ENCODE measurements at regions not wholly inside any gene's neighbourhood (a gene's known extent, or its start where the extent isn't known, plus 50 kb on each side); places are given as distances from the start of the nearest gene placed in this dataset.

- TF ChIP-seq, protein P1, sequence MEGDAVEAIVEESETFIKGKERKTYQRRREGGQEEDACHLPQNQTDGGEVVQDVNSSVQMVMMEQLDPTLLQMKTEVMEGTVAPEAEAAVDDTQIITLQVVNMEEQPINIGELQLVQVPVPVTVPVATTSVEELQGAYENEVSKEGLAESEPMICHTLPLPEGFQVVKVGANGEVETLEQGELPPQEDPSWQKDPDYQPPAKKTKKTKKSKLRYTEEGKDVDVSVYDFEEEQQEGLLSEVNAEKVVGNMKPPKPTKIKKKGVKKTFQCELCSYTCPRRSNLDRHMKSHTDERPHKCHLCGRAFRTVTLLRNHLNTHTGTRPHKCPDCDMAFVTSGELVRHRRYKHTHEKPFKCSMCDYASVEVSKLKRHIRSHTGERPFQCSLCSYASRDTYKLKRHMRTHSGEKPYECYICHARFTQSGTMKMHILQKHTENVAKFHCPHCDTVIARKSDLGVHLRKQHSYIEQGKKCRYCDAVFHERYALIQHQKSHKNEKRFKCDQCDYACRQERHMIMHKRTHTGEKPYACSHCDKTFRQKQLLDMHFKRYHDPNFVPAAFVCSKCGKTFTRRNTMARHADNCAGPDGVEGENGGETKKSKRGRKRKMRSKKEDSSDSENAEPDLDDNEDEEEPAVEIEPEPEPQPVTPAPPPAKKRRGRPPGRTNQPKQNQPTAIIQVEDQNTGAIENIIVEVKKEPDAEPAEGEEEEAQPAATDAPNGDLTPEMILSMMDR (IDR thresholded peaks at IDR 0.05; ENCODE audit: low read depth, low read length, missing control alignments), result no peak
- in situ Hi-C loops (cut with HindIII; ENCODE audit: low sequenced_read_pairs), result no loop called here
- no peak overlapping the region for H3K4me3 ChIP-seq (ENCODE audit: low read depth, low read length)
- no peak for DNase-seq (ENCODE audit: low read depth)
Observed at GRCh38 chr16:54996186-54996585, 65.5 kb downstream of the IRX5 start.

- in situ Hi-C loops (cut with HindIII; ENCODE audit: low sequenced_read_pairs), result no loop called here
- no peak overlapping the region for H3K4me3 ChIP-seq (ENCODE audit: low read depth, low read length)
- no peak for DNase-seq (ENCODE audit: low read depth)
- TF ChIP-seq, protein P1 (IDR thresholded peaks at IDR 0.05; ENCODE audit: low read depth, low read length, missing control alignments), result no peak
Observed at GRCh38 chr16:54998834-54999233, 68.2 kb downstream of the IRX5 start.

DNA sequence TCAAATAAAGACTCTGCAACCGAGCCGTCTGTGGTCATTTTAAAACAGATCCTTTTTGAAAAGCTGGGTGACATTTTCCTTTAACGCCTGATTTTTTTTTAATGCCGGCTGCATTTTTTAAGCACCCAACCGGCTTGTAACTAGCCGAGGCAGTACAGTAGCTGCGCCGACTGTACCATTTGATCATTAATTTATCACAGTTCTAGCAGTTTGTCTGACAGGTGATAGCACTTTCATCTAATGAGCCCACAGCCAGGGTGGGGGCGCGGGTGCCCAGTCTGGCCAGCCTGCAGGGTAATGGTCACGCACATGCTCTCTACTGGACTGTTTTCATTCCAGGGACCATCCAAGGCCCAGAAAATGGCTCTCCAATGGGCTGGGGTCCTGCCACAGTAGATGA lies 68.8 kb downstream of the IRX5 start:
- TF ChIP-seq, protein P1 (IDR thresholded peaks at IDR 0.05; ENCODE audit: low read depth, low read length, missing control alignments), result no peak
- H3K4me3 ChIP-seq (ENCODE audit: low read depth, low read length), result no peak overlapping the region
- in situ Hi-C loops (cut with HindIII; ENCODE audit: low sequenced_read_pairs), result no loop called here
- no peak for DNase-seq (ENCODE audit: low read depth)

DNA sequence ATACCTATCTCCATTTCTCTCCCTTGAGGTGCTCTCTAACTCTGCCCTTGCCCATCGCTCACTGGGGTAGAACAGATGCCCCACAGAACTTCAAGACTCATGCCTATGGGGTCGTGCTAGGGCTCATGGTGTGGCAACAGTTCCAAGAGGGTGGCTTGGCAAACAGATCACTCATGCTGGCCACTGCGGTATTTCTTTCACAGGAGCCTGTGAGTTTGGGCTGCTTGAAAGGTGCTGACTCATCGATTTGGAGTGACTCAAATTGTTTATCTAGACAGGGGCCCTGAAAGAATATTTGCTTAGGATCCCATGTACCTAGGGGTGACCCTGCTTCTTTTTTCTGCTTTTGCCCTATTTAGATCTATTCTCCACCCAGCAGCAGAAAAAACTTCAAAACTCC lies 69.9 kb downstream of the IRX5 start:
- DNase-seq (ENCODE audit: low read depth), result peak; percentile 56
- no peak overlapping the region for H3K4me3 ChIP-seq (ENCODE audit: low read depth, low read length)
- TF ChIP-seq, protein P1 (IDR thresholded peaks at IDR 0.05; ENCODE audit: low read depth, low read length, missing control alignments), result no peak
- in situ Hi-C loops (cut with HindIII; ENCODE audit: low sequenced_read_pairs), result no loop called here

DNA sequence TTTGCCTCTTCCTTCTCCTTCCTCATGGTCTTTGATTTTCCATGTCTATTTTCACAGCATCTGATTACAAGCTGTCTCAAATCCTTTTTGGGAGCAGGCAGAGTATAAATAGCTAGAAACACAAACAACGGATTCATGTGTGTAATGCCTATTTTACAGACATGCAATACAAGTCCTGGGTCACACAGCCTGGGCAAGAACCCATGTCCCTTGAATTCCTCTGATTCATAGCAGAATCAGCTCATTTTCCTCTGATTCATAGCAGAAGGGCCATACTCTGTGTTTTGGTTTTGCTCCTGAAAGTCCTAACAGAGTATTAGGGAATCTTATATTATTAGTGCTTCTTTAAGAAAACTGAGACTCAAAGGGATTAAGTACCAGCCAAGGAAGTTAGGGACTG lies 71.3 kb downstream of the IRX5 start:
- no peak for DNase-seq (ENCODE audit: low read depth)
- TF ChIP-seq, protein P1 (IDR thresholded peaks at IDR 0.05; ENCODE audit: low read depth, low read length, missing control alignments), result no peak
- in situ Hi-C loops (cut with HindIII; ENCODE audit: low sequenced_read_pairs), result no loop called here
- no peak overlapping the region for H3K4me3 ChIP-seq (ENCODE audit: low read depth, low read length)

DNA sequence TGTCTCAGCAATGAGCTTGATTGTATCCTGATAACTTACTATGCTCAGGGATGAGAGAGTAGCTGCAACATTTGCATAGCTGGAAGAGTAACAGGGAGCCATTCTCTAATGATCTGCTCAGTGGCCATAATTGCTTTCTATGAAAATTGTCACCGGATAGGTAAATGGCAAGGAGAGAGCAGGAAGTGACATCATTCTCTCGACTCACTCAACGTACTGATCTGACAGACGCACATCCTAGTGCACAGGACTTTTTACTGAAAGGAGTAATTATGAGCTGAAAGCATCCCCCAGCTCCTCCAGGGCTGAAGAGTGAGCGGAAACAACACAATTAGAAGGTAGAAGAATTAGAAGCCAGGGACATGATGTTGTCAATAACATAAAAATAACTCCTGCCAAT lies 71.8 kb downstream of the IRX5 start:
- TF ChIP-seq, protein P1 (IDR thresholded peaks at IDR 0.05; ENCODE audit: low read depth, low read length, missing control alignments), result no peak
- in situ Hi-C loops (cut with HindIII; ENCODE audit: low sequenced_read_pairs), result no loop called here

DNA sequence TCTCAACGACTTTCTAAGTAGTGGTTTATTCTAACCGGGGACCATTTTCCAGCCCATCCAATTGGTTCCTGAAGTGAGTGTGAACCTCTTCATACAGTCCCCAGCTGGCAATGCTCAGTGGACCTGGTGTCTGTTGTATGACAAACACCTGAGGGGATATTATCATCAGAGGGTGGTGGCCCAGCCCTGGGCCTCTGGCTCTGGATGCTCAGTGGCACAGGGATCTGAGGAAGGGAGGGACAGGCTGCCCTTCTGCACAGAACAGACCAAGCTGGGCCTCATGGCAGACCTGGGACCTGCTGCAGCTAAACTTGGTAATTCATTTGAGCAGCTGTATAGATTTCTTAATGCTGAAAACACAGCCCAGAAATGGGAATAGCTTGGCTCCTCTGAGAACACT lies 72.6 kb downstream of the IRX5 start:
- DNase-seq (ENCODE audit: low read depth), result no peak
- in situ Hi-C loops (cut with HindIII; ENCODE audit: low sequenced_read_pairs), result no loop called here
- H3K4me3 ChIP-seq (ENCODE audit: low read depth, low read length), result no peak overlapping the region
- TF ChIP-seq, protein P1 (IDR thresholded peaks at IDR 0.05; ENCODE audit: low read depth, low read length, missing control alignments), result no peak

More for the DNA sequence above, 71.8 kb downstream of the IRX5 start:
- no peak overlapping the region for H3K4me3 ChIP-seq (ENCODE audit: low read depth, low read length)
- no peak for DNase-seq (ENCODE audit: low read depth)

Data from astrocyte of the cerebellum (primary cell).